ENCODE measurements at regions not wholly inside any gene's neighbourhood (a gene's known extent, or its start where the extent isn't known, plus 50 kb on each side); places are given as distances from the start of the nearest gene placed in this dataset.

DNA sequence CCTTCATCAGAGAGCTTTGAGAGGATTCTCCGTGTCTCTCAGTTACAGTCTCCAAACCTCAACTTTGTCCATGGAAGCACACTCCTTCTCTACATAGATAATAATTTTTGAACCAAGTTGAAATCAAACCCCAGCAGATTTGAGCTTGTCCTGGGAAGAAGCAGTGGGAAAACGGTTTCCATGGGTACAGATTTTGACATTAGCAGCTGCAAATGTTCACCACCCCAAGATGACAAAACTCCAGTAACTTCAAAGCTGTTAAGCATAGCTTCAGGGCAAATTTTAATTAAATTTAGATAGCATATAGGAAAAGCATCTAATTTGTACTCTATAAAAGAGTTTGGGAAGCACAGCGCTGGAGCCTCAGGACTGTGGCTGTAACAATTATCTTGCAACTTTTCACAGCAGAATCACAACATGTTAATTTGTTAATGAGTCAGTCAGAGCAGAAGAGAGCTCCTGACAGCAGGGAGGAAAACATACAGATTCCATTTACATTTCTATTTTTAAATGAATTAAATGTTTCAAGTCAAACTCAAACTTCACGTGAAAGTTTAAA lies 240.7 kb downstream of the BMP7 start:
- DNase-seq (ENCODE audit: low read depth in 2 of 2): no peak

- no peak for DNase-seq (ENCODE audit: low read depth in 2 of 2)
Measured at GRCh38 chr20:57027777-57028176, 238.7 kb downstream of the BMP7 start.

GRCh38 chr20:57030611-57031600 lies 235.5 kb downstream of the BMP7 start:
- DNase-seq (ENCODE audit: low read depth in 2 of 2): peak; percentile 76 to 80

DNA sequence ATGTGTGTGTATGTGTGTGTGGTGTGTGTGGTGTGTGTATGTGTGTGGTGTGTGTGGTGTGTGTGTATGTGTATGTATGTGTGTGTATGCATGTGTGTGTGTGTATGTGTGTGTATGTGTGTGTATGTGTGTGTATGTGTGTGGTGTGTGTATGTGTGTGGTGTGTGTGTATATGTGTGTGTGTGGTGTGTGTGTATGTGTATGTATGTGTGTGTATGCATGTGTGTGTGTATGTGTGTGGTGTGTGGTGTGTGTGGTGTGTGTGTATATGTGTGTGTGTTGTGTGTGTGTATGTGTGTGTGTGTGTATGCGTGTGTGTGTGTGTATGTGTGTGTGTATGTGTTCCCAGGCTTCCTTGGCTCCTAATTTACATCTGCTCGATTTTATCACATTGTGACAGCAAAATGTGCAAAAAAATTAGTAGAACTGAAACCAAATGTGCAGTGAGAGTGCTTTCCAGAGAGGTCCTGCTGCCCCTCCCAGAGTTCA lies 234.5 kb downstream of the BMP7 start:
- no peak for DNase-seq (ENCODE audit: low read depth in 2 of 2)

- no peak for DNase-seq (ENCODE audit: low read depth in 2 of 2)
Measured at GRCh38 chr20:57032847-57033246, 233.6 kb downstream of the BMP7 start.

GRCh38 chr20:57034001-57034400 lies 232.4 kb downstream of the BMP7 start:
- no peak for DNase-seq (ENCODE audit: low read depth in 2 of 2)

DNA sequence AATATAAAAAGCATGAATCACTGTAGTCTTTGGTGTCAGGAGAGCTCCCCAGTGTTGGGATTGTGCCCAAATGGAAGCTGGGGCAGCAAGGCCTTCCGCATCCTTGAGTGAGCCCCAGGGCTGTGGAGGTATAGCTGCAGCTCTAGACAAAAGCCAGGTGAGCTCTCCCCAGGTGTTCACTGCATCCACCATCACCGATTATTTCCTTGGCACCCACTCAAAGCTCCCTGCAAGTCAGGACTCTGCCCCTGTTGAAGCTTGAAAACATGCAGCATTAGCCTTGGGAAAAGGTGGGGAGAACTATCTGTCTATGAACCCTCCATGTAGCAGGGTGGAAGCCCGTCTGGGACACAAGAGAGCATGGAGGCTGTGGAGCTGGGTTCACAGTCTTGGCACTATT lies 228.8 kb downstream of the BMP7 start:
- DNase-seq (ENCODE audit: low read depth in 2 of 2): no peak

- no peak for DNase-seq (ENCODE audit: low read depth in 2 of 2)
Measured at GRCh38 chr20:57038608-57039440, 227.6 kb downstream of the BMP7 start.

- no peak for DNase-seq (ENCODE audit: low read depth in 2 of 2)
Measured at GRCh38 chr20:57040466-57040865, 226.0 kb downstream of the BMP7 start.

DNA sequence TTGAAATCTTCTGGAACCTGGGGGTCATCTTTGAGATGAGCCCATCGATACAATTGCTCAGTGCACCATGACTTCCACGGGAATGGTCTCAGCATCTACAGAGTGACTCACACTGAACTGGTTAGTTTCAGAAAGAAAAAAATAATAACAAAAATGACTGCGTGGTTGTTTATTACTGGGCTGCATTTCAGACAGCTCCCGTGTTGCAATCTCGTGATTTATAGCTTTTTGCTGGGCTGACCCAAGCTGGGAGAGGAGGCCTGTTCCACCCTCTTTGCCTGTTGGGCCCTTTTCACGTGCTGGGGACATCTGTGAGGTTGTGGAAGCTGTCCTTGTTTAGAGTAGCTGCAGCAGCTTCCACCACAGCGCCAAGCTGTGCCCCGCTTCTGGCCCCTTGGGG lies 225.5 kb downstream of the BMP7 start:
- peak in 1 of 2 experiments; percentile 40 for DNase-seq (ENCODE audit: low read depth in 2 of 2)

GRCh38 chr20:57043091-57043490 lies 223.3 kb downstream of the BMP7 start:
- DNase-seq (ENCODE audit: low read depth in 2 of 2): no peak

GRCh38 chr20:57043669-57044268 lies 222.7 kb downstream of the BMP7 start:
- DNase-seq (ENCODE audit: low read depth in 2 of 2): no peak

- no peak for DNase-seq (ENCODE audit: low read depth in 2 of 2)
Measured at GRCh38 chr20:57047281-57048026, 219.0 kb downstream of the BMP7 start.

GRCh38 chr20:57048027-57048869 lies 218.2 kb downstream of the BMP7 start:
- DNase-seq (ENCODE audit: low read depth in 2 of 2): no peak

DNA sequence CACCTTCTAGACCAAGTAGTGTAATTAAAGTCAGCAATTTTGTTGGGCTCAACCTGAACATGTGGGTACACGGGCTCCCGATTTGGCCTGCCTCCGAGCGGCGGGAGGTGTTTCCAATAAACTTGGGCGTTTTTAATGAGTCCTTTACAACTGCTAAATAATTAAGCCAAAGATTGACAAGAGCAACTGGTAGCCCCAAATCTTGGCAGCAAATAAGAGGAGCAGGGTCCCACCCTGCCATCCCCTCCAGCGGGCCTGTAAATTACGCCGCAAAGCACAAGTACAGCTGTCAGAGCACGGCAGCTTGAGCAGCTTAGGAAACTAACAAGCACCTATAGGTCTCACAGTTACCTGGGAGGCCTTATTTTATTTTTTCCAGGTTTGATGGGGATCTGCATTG lies 217.1 kb downstream of the BMP7 start:
- no peak for DNase-seq (ENCODE audit: low read depth in 2 of 2)

DNA sequence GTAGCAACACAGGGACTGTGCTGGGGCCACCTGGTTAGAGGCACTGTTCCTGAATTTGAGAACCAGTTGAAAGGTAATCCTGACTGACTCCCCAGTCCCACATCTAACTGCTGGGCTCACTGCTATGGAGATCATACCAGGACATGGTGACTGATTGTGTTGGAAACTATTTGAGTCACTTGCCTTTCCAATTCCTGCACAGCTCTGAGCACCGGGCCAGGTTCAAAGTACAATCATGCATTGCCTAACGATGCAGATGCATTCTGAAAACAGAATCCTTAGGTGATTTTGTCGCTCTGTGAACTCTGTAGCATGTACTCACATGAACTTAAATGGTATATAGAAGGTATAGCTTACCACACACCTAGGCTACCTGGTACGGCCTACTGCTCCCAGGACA lies 215.3 kb downstream of the BMP7 start:
- no peak for DNase-seq (ENCODE audit: low read depth in 2 of 2)

DNA sequence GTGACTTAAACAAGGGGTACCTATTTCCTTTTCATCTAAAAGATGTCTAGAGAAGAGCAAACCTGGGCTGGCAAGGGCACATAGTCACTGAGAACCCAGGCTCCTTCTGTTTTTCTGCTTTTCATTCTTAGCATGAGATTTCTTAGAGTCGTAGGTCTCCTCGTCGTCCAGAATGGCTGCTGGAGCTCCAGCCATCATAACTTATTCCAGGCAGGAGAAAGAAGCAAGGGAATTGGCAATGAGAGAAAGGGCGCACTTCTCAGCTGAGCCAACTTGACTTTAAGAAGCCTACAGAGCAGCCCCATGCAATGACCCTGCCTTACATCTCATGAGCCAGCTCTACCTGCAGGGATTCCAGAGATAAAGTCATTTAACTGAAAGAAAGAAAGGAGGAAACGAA lies 213.4 kb downstream of the BMP7 start:
- DNase-seq (ENCODE audit: low read depth in 2 of 2): no peak

- no peak for DNase-seq (ENCODE audit: low read depth in 2 of 2)
Measured at GRCh38 chr20:57053793-57054552, 212.5 kb downstream of the BMP7 start.

GRCh38 chr20:57055345-57055744 lies 211.1 kb downstream of the BMP7 start:
- DNase-seq (ENCODE audit: low read depth in 2 of 2): no peak

All from fibroblast of skin of left quadriceps (primary cell).